HG03095 (cell line): ENCODE measurements at regions not wholly inside any gene's neighbourhood (a gene's known extent, or its start where the extent isn't known, plus 50 kb on each side); places are given as distances from the start of the nearest gene placed in this dataset.
"Not testable (repeated sequence)": the region's sequence is repeated elsewhere in the genome, so short reads cannot be mapped to it uniquely, and the experiment has no call there.

Experiments
- ATAC-seq: cut with Tn5 transposase; IDR thresholded peaks from one replicate; pipeline ENCODE4 v1.9.1; 2021; ENCODE audit warnings: moderate library complexity; ENCODE audit not compliant: unreplicated experiment

- ATAC-seq: no peak
Observed at GRCh38 chr2:84158605-84159004, 300.5 kb downstream of the SUCLG1 start.

DNA sequence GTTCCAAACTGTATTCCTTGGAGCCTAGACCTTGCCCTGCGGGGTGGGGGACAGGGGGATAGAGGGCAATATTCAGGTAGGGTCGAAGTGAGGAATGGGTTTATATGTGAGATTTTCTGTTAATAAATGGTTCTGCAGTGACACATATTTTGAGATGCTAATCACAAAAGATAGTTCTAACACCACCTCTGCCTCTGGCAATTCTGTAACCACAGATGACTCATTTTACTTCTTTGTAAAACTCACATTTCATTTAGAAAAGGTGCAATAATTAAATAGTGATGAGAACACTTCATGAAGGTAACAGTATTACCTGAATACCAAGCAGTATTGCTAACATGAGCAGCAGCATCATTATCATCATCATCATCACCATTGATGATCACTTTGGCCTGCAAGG lies 306.6 kb downstream of the SUCLG1 start:
- no peak for ATAC-seq

DNA sequence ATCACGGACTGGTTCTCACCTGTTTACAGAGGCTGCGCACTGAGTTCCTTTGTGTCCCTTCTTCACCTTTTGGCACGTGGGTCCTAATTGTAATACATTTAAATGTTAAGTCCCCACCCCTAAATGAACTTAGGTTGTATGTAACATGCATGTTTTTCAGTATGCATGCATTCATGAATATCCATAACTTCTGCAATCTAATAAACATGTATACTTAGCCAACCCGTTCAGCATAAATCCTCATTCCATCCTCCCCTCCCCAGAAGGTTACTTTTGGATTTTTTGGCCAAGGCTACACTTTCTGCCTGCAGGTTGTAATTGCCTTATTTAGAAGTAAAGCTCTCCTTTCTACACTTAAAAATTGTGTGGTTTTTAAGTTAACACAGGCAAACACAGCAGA lies 314.7 kb downstream of the SUCLG1 start:
- no peak for ATAC-seq

DNA sequence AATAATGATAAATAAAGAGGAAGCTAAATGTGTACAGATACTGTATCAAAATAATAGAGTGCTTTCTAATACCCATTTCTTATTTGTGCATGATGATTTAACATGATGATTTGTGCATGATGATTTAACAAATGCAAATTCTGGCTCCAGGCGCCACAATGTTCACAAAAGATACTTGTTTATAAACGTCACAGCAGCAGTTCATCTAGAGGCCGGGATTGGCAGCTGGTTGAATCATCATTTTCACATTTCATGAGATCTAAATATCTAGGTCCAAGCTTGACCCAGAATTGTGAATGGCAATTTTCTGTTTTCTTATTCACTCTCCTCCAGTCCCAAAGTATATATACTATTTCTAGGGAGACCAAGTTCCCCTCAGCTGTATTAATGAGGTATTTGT lies 322.0 kb downstream of the SUCLG1 start:
- no peak for ATAC-seq

GRCh38 chr2:84132370-84132769 lies 326.7 kb downstream of the SUCLG1 start:
- no peak for ATAC-seq

DNA sequence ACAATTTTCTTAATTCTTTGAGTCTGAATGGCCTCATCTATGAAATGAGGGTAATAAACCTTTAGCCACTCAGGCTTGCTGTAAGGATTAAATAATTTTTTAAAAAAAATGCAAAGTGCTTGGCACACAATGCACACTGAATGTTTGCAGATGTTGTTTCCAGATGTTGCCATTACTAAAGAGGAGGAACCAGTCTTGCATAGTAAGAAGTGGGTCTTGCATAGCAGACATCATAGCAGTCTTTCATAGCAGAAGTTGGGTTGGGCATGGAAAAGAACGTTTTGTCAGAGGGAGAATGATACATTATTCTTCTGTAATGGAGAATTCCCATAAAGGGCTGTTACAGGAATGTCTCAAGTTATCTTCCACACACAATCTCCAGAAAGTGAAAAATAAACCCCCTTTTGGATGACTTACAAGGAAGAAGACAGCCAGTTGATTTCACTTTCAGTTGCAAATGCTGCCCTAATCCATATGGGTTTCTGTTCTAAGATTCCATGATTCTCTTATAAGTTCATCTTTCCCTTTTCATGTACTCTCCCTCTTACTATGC lies 327.7 kb downstream of the SUCLG1 start:
- ATAC-seq: no peak

GRCh38 chr2:84129018-84129417 lies 330.1 kb downstream of the SUCLG1 start:
- no peak for ATAC-seq

DNA sequence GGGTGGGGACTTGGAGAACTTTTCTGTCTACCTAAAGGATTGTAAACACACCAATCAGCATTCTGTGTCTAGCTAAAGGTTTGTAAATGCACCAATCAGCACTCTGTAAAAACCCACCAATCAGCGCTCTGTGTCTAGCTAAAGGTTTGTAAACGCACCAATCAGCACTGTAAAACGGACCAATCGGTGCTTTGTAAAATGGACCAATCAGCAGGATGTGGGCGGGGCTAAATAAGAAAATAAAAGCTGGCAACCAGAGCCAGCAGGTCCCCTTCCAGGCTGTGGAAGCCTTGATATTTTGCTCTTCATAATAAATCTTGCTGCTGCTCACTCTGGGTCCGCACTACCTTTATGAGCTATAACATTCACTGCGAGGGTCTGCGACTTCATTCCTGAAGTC lies 331.3 kb downstream of the SUCLG1 start:
- not testable (repeated sequence) for ATAC-seq

DNA sequence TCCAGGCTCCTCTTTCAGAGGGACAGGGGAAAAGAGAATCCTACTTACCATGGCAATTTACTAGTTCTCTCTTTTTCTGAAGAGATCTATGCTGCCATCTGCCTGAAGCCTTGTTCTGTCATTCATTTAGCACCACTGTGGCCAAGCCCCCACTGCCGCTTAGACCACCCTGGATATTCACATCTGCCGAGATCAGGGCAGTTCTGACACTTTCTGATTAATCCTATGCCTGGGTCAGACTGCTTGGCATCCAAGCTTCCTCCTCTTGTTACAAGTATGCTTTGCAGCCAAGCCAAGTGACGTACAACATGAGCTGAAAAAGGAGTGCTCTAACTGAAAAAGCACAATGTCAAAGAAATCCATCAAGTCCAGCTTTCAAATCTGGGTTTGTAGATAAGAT lies 332.6 kb downstream of the SUCLG1 start:
- ATAC-seq: no peak

DNA sequence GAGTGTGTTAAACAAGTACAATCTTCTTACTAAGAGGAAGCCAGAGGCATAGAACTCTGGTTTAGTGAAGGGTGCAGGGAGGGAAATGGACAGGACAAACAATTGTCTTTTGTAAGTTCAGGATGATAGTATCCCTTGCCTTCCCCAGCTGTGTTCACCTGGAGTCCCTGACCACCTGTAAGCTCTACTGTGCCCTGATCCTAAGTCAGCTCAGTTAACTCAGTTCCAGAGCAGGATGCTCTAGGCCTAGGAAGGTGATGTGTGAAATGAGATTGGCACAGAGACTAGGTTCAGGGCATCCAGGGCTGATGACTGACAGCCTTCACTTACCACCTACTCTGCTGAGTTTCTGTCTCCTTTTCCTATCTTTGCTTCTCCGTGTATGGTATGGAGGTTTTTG lies 333.0 kb downstream of the SUCLG1 start:
- ATAC-seq: no peak

GRCh38 chr2:84116143-84116542 lies 342.9 kb downstream of the SUCLG1 start:
- ATAC-seq: no peak

GRCh38 chr2:84115173-84115857 lies 343.8 kb downstream of the SUCLG1 start:
- ATAC-seq: no peak

GRCh38 chr2:84103816-84104527 lies 355.1 kb downstream of the SUCLG1 start:
- not testable (repeated sequence) for ATAC-seq

- no peak for ATAC-seq
Observed at GRCh38 chr2:84102274-84102673, 356.8 kb downstream of the SUCLG1 start.

DNA sequence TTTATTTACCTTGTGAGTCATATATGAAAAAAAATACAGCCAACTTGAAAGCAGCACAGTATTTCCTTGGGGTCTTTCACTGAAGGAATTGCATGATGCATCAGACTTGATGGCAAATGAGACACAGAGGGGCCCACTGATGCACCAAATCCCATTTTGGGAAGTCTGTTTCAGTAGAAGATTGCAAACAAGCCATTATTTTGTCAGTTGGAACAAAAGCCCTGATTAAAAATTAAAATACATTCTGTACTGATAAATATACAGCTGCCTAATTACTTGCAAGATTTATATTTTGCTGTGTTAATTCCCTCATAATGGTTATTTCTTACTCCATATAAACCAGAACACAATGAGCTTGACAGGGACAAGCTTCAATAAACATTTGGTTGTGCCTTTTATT lies 370.4 kb downstream of the SUCLG1 start:
- ATAC-seq: no peak

DNA sequence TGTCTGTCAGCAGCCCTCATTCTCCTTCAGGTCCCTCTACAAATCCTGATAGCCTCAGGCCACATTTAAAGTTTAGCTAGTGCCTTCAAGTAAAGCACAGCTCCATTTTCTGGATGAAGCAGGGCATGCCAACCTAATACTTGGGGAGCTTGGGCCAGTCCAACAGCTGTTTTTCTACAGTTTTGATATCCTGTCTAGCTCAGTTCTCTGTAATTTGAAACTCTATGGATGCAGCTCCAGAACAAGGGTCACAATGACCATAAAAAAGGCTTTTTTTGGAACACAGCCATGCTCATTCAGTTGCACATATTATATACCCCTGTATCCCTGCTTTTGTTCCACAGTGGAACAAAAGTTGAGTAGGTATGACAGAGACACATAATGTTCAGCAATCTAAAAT lies 373.5 kb downstream of the SUCLG1 start:
- no peak for ATAC-seq

- no peak for ATAC-seq
Observed at GRCh38 chr2:84084856-84085255, 374.2 kb downstream of the SUCLG1 start.

- no peak for ATAC-seq
Observed at GRCh38 chr2:84083984-84084383, 375.1 kb downstream of the SUCLG1 start.

GRCh38 chr2:84078471-84078870 lies 380.6 kb downstream of the SUCLG1 start:
- ATAC-seq: no peak

DNA sequence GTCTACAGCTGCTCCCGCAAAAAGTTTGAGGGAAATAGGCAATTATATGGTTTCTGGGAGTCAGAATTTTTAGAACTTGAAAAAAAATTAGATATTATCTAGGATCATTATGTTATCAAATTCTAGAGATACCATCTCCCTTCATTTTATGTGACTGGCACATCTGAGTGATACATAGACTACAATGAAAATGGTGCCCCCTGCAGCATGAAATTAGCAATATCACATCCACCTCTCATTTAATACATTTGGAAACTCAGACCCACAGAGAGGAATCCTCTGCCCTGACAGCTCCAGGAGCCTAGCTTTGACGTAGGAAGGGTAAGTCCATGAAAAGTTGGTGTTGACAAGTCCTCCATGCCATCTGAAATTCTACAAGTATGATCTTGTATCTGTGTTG lies 381.6 kb downstream of the SUCLG1 start:
- no peak for ATAC-seq

- no peak for ATAC-seq
Observed at GRCh38 chr2:84071050-84071449, 388.0 kb downstream of the SUCLG1 start.

- no peak for ATAC-seq
Observed at GRCh38 chr2:84065857-84066256, 393.2 kb downstream of the SUCLG1 start.
